Spleen (tissue), 11 donors: ENCODE measurements at regions not wholly inside any gene's neighbourhood (a gene's known extent, or its start where the extent isn't known, plus 50 kb on each side); places are given as distances from the start of the nearest gene placed in this dataset.
"Not testable (repeated sequence)": the region's sequence is repeated elsewhere in the genome, so short reads cannot be mapped to it uniquely, and the experiment has no call there.

Experiments used
- DNase-seq: peaks from one replicate; pipeline ENCODE4 v3.0.0-alpha.2; 2020
- H3K27ac ChIP-seq, 8 donors: fragments of 200-600 bp; sonication (generic) in 7 of 8; 1 replicate in 4 of 8; 2 replicates in 4 of 8; pipeline versions ENCODE4 v1.5.0 to v1.8.0; 2016 to 2021; ENCODE audit warnings: inconsistent platforms in 4 of 8, mild to moderate bottlenecking in 4 of 8, moderate library complexity in 1 of 8
- H3K27me3 ChIP-seq, 7 donors: fragments of 200-600 bp; sonication (generic) in 6 of 7; replicated peaks in 1 of 7; 1 replicate in 4 of 7; 2 replicates in 3 of 7; pipeline versions ENCODE4 v1.5.0 to v1.8.0; 2016 to 2021; ENCODE audit warnings: inconsistent platforms in 3 of 7, mild to moderate bottlenecking in 1 of 7
- H3K36me3 ChIP-seq, 6 donors: fragments of 200-600 bp; sonication (generic) in 5 of 6; 1 replicate in 4 of 6; 2 replicates in 2 of 6; pipeline versions ENCODE4 v1.5.0 to v1.8.0; 2016 to 2021; ENCODE audit warnings: inconsistent platforms in 2 of 6
- H3K4me1 ChIP-seq, 6 donors: fragments of 200-600 bp; sonication (generic) in 5 of 6; 1 replicate in 3 of 6; 2 replicates in 3 of 6; pipeline versions ENCODE4 v1.5.0 to v1.8.0; 2016 to 2021; ENCODE audit warnings: inconsistent platforms in 3 of 6
- H3K4me3 ChIP-seq, 8 donors: fragments of 200-600 bp; sonication (generic) in 7 of 8; 1 replicate in 4 of 8; 2 replicates in 4 of 8; pipeline versions ENCODE4 v1.5.0 to v1.8.0; 2016 to 2021; ENCODE audit warnings: inconsistent platforms in 4 of 8, mild to moderate bottlenecking in 4 of 8, moderate library complexity in 2 of 8
- H3K9me3 ChIP-seq, 8 donors: fragments of 200-600 bp; sonication (generic) in 7 of 8; 1 replicate in 4 of 8; 2 replicates in 4 of 8; pipeline versions ENCODE4 v1.5.0 to v1.8.0; 2016 to 2021; ENCODE audit warnings: inconsistent platforms in 4 of 8
- CTCF ChIP-seq, 11 experiments: fragments of 200-600 bp in 7 of 11; fragments of 450-650 bp in 4 of 11; sonication (generic) in 4 of 11; IDR thresholded peaks in 8 of 11; conservative IDR thresholded peaks in 3 of 11; 1 replicate in 7 of 11; 2 replicates in 4 of 11; pipeline versions ENCODE4 v1.4.0 to v1.8.0; 2016 to 2021; ENCODE audit warnings: antibody characterized with exemption in 11 of 11, inconsistent platforms in 4 of 11, mild to moderate bottlenecking in 1 of 11
- POLR2A ChIP-seq, 3 donors: fragments of 450-650 bp; IDR thresholded peaks; one replicate each; pipeline ENCODE4 v1.5.1; 2017; ENCODE audit warnings: antibody characterized with exemption in 3 of 3, mild to moderate bottlenecking in 1 of 3
- POLR2AphosphoS5 ChIP-seq, 3 donors: sonication (generic); formaldehyde crosslinking; IDR thresholded peaks; one replicate each; pipeline ENCODE4 v1.5.1; 2017; ENCODE audit warnings: antibody characterized with exemption in 3 of 3
- WGBS, 5 donors: extraction: QIAGEN DNeasy Blood & Tissue Kit in 3 of 5; methylation state at CpG; one replicate each; pipeline versions ENCODE4 v1.1.5 to v1.1.7; 2013 to 2018; 5-methylcytosine and 5-hydroxymethylcytosine counted together
- intact Hi-C: fragments of 100-400 bp; cut with DNase I; formaldehyde crosslinking; loops from one replicate; pipeline ENCODE4 v1.15.0; 2023; ENCODE audit warnings: low total_unique reads
- donor health status: healthy with polysubstance abuse.
- donor health status: DM: no; HTN: no; CAD: no; lungs with moderate emphysema.
- donor health status: DM: no; HTN: no; CAD: no.
- donor health status: Bipolar disorder and iron deficiency.
- donor health status: healthy.
- donor health status: DM: no; HTN: no; CAD: no.
- donor health status: DM: yes; HTN: yes; CAD: no.

DNA sequence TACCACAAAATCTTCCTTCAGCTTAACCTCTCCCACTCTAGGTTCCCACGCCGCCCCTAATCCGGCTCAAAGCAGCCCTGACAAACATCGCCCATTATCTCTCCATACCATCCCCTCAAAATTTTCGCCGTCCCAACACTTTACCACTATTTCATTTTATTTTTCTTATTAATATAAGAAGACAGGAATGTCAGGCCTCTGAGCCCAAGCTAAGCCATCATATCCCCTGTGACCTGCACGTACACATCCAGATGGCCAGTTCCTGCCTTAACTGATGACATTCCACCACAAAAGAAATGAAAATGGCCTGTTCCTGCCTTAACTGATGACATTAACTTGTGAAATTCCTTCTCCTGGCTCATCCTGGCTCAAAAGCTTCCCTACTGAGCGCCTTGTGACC lies 243.4 kb upstream of the PROK2 start:
- H3K4me3 ChIP-seq, H3K27me3 ChIP-seq, H3K36me3 ChIP-seq, DNase-seq, H3K27ac ChIP-seq, intact Hi-C loops, H3K9me3 ChIP-seq: not testable (repeated sequence)
- WGBS, 5 donors, result 96 to 99% (median 97%) methylated on average over 7 to 8 of the region's 8 CpGs
- H3K4me1 ChIP-seq, result peaks cover 0 to 25% (median 12%) of the 10 kb centered on the region in 6 donors

- H3K27ac ChIP-seq, DNase-seq, intact Hi-C loops, H3K4me3 ChIP-seq, H3K36me3 ChIP-seq, H3K9me3 ChIP-seq, H3K27me3 ChIP-seq: not testable (repeated sequence)
- 91 to 96% (median 93%) methylated on average over 1 to 2 of the region's 2 CpGs for WGBS, 5 donors
- peaks cover 0 to 19% (median 11%) of the 10 kb centered on the region in 6 donors for H3K4me1 ChIP-seq
Measured at GRCh38 chr3:72027728-72028127, 242.8 kb upstream of the PROK2 start.

DNA sequence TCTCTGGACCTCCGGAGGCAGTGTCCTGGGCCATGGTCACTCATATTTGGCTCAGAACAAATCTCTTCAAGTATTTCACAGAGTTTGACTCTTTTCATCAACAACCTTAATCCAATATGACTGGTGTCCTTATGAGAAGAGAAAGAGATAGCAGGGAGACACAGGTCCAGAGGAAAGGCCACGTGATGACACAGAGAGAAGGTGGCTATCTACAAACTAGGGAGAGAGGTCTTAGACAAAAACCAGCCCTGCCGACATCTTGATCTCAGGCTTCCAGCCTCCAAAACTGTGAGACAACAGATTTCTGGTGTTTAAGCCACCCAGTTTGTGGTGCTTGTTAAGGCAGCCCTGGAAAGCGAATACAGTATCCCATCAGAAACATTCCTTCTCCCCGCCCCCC lies 237.1 kb upstream of the PROK2 start:
- Histone ChIP-seq H3K4me3 (no peak overlapping the region), H3K9me3 (no peaks in the 10 kb centered on the region), H3K36me3 (no peaks in the 10 kb centered on the region)

GRCh38 chr3:72021531-72021930 lies 236.6 kb upstream of the PROK2 start:
- H3K27me3 ChIP-seq, result no peaks in the 10 kb centered on the region
- 92 to 100% (median 97%) methylated on average over 1 of the region's 1 CpG for WGBS, 5 donors
- no peak overlapping the region for H3K27ac ChIP-seq
- H3K4me3 ChIP-seq, result no peak overlapping the region
- no peaks in the 10 kb centered on the region for H3K9me3 ChIP-seq
- intact Hi-C loops, result no loop called here
- H3K36me3 ChIP-seq, result no peaks in the 10 kb centered on the region
- H3K4me1 ChIP-seq, result peaks cover 0 to 6% (median 0%) of the 10 kb centered on the region in 6 donors
- no peak for DNase-seq
- no peak for TF ChIP-seq POLR2AphosphoS5 (IDR thresholded peaks at IDR 0.05)
- TF ChIP-seq CTCF (IDR thresholded peaks at IDR 0.05 in 8 of 11, conservative IDR thresholded peaks at IDR 0.05 in 3 of 11), result no peak
- no peak for TF ChIP-seq POLR2A (IDR thresholded peaks at IDR 0.05)

More for the DNA sequence above, 237.1 kb upstream of the PROK2 start:
- TF ChIP-seq POLR2A (IDR thresholded peaks at IDR 0.05) (no peak), CTCF (IDR thresholded peaks at IDR 0.05 in 8 of 11, conservative IDR thresholded peaks at IDR 0.05 in 3 of 11) (no peak), POLR2AphosphoS5 (IDR thresholded peaks at IDR 0.05) (no peak)
- no peak for DNase-seq
- no peaks in the 10 kb centered on the region for H3K27me3 ChIP-seq
- WGBS, 5 donors, result 91 to 98% (median 96%) methylated on average over 5 of the region's 5 CpGs
- intact Hi-C loops, result no loop called here
- H3K4me1 ChIP-seq, result peaks cover 0 to 6% (median 0%) of the 10 kb centered on the region in 6 donors
- H3K27ac ChIP-seq, result no peak overlapping the region

- no peaks in the 10 kb centered on the region for H3K36me3 ChIP-seq
- H3K27ac ChIP-seq, result no peak overlapping the region
- TF ChIP-seq POLR2A (IDR thresholded peaks at IDR 0.05) (no peak), POLR2AphosphoS5 (IDR thresholded peaks at IDR 0.05) (no peak), CTCF (IDR thresholded peaks at IDR 0.05 in 8 of 11, conservative IDR thresholded peaks at IDR 0.05 in 3 of 11) (no peak)
- no peaks in the 10 kb centered on the region for H3K27me3 ChIP-seq
- DNase-seq, result no peak
- no peak overlapping the region for H3K4me3 ChIP-seq
- WGBS, 5 donors, result 78 to 84% (median 82%) methylated on average over 5 of the region's 5 CpGs
- intact Hi-C loops, result no loop called here
- H3K9me3 ChIP-seq, result no peaks in the 10 kb centered on the region
- peaks cover 0 to 6% (median 0%) of the 10 kb centered on the region in 6 donors for H3K4me1 ChIP-seq
Measured at GRCh38 chr3:72018343-72018984, 233.5 kb upstream of the PROK2 start.
